IMR-90 (cell line): ENCODE measurements at regions not wholly inside any gene's neighbourhood (a gene's known extent, or its start where the extent isn't known, plus 50 kb on each side); places are given as distances from the start of the nearest gene placed in this dataset.

Experiments
- CEBPB ChIP-seq: IDR thresholded peaks from 2 replicates; pipeline ENCODE4 v1.6.1; 2012; ENCODE audit warnings: low read depth, low read length, improper control_type of control experiment
- CHD1 ChIP-seq: IDR thresholded peaks from 2 replicates; pipeline ENCODE4 v1.6.1; 2012; ENCODE audit warnings: low read depth, low read length, improper control_type of control experiment
- CTCF ChIP-seq: conservative IDR thresholded peaks from 2 replicates; pipeline ENCODE4 v1.5.1; 2012; ENCODE audit warnings: mild to moderate bottlenecking, low read depth, low read length, improper control_type of control experiment
- FOS ChIP-seq: fragments of 150-350 bp; IDR thresholded peaks from 2 replicates; pipeline ENCODE4 v1.6.1; 2016; ENCODE audit warnings: low read depth, low read length
- MAFK ChIP-seq: IDR thresholded peaks from 2 replicates; pipeline ENCODE4 v1.6.1; 2012; ENCODE audit warnings: low read depth, low read length, improper control_type of control experiment
- MAZ ChIP-seq: IDR thresholded peaks from 2 replicates; pipeline ENCODE4 v1.6.1; 2012; ENCODE audit warnings: low read depth, mild to moderate bottlenecking, low read length, improper control_type of control experiment, moderate library complexity, borderline replicate concordance
- POLR2A ChIP-seq: IDR thresholded peaks from 2 replicates; pipeline ENCODE4 v1.6.1; 2012; ENCODE audit warnings: mild to moderate bottlenecking, low read depth, low read length
- RAD21 ChIP-seq: IDR thresholded peaks from 2 replicates; pipeline ENCODE4 v1.6.1; 2012; ENCODE audit warnings: low read length, improper control_type of control experiment
- RCOR1 ChIP-seq: IDR thresholded peaks from 2 replicates; pipeline ENCODE4 v1.6.1; 2012; ENCODE audit warnings: mild to moderate bottlenecking, low read length, improper control_type of control experiment; ENCODE audit not compliant: insufficient replicate concordance
- RFX5 ChIP-seq: IDR thresholded peaks from 2 replicates; pipeline ENCODE4 v1.8.0; 2012; ENCODE audit warnings: low read depth, mild to moderate bottlenecking, low read length, moderate library complexity

- TF ChIP-seq POLR2A (no peak), CTCF (no peak), RAD21 (no peak), FOS (no peak), MAFK (no peak), RCOR1 (no peak), RFX5 (no peak), MAZ (no peak), CHD1 (no peak), CEBPB (no peak)
Observed at GRCh38 chr6:134590004-134590403, 272.1 kb upstream of the SGK1 start.
